ENCODE measurements at regions not wholly inside any gene's neighbourhood (a gene's known extent, or its start where the extent isn't known, plus 50 kb on each side); places are given as distances from the start of the nearest gene placed in this dataset.
"Not testable (repeated sequence)": the region's sequence is repeated elsewhere in the genome, so short reads cannot be mapped to it uniquely, and the experiment has no call there.

GRCh38 chr4:123183754-123184153, 212.8 kb upstream of the SPRY1 start:
- TF ChIP-seq CTCF (IDR thresholded peaks at IDR 0.05; ENCODE audit: borderline replicate concordance, extremely low read depth, low read length, poor library complexity, severe bottlenecking); EZH2 (IDR thresholded peaks at IDR 0.05; ENCODE audit: borderline replicate concordance, low read depth, low read length, severe bottlenecking): not testable (repeated sequence)
